ENCODE measurements at regions not wholly inside any gene's neighbourhood (a gene's known extent, or its start where the extent isn't known, plus 50 kb on each side); places are given as distances from the start of the nearest gene placed in this dataset.

GRCh38 chr6:170232186-170233002 lies 58.5 kb downstream of the DLL1 start:
- no peak for DNase-seq (ENCODE audit: low read depth in 2 of 3, low spot score in 2 of 3)

- DNase-seq (ENCODE audit: low read depth in 2 of 3, low spot score in 2 of 3): no peak
These were observed 59.3 kb downstream of the DLL1 start for GRCh38 chr6:170231293-170232185.

- no peak for DNase-seq (ENCODE audit: low read depth in 2 of 3, low spot score in 2 of 3)
These were observed 60.2 kb downstream of the DLL1 start for GRCh38 chr6:170230520-170231292.

GRCh38 chr6:170229851-170230519 lies 60.9 kb downstream of the DLL1 start:
- DNase-seq (ENCODE audit: low read depth in 2 of 3, low spot score in 2 of 3): no peak

GRCh38 chr6:170229396-170229795 lies 61.5 kb downstream of the DLL1 start:
- no peak for DNase-seq (ENCODE audit: low read depth in 2 of 3, low spot score in 2 of 3)

- no peak for DNase-seq (ENCODE audit: low read depth in 2 of 3, low spot score in 2 of 3)
These were observed 62.0 kb downstream of the DLL1 start for GRCh38 chr6:170228946-170229310.

GRCh38 chr6:170227996-170228945 lies 62.6 kb downstream of the DLL1 start:
- DNase-seq (ENCODE audit: low read depth in 2 of 3, low spot score in 2 of 3): no peak

- no peak for DNase-seq (ENCODE audit: low read depth in 2 of 3, low spot score in 2 of 3)
These were observed 63.3 kb downstream of the DLL1 start for GRCh38 chr6:170227521-170227983.

GRCh38 chr6:170226647-170227046 lies 64.2 kb downstream of the DLL1 start:
- DNase-seq (ENCODE audit: low read depth in 2 of 3, low spot score in 2 of 3): no peak

GRCh38 chr6:170225852-170226417 lies 64.9 kb downstream of the DLL1 start:
- DNase-seq (ENCODE audit: low read depth in 2 of 3, low spot score in 2 of 3): no peak

- DNase-seq (ENCODE audit: low read depth in 2 of 3, low spot score in 2 of 3): no peak
These were observed 65.9 kb downstream of the DLL1 start for GRCh38 chr6:170224694-170225660.

- DNase-seq (ENCODE audit: low read depth in 2 of 3, low spot score in 2 of 3): no peak
These were observed 66.9 kb downstream of the DLL1 start for GRCh38 chr6:170223718-170224693.

GRCh38 chr6:170222498-170223471 lies 68.1 kb downstream of the DLL1 start:
- DNase-seq (ENCODE audit: low read depth in 2 of 3, low spot score in 2 of 3): no peak

GRCh38 chr6:170221753-170222400 lies 69.0 kb downstream of the DLL1 start:
- DNase-seq (ENCODE audit: low read depth in 2 of 3, low spot score in 2 of 3): no peak

- DNase-seq (ENCODE audit: low read depth in 2 of 3, low spot score in 2 of 3): no peak
These were observed 69.7 kb downstream of the DLL1 start for GRCh38 chr6:170221052-170221752.
